ENCODE measurements at regions not wholly inside any gene's neighbourhood (a gene's known extent, or its start where the extent isn't known, plus 50 kb on each side); places are given as distances from the start of the nearest gene placed in this dataset.

- no peak for TF ChIP-seq TAF1 (IDR thresholded peaks at IDR 0.05; ENCODE audit: borderline replicate concordance, low read depth, low read length)
- no peak for TF ChIP-seq POLR2AphosphoS5 (IDR thresholded peaks at IDR 0.05; ENCODE audit: low read depth, low read length)
- TF ChIP-seq POLR2A (IDR thresholded peaks at IDR 0.05; ENCODE audit: low read depth, low read length): no peak
Observed at GRCh38 chr7:156459582-156459981, 181.0 kb upstream of the RNF32 start.

All from GM12892 (cell line).